ENCODE measurements at regions not wholly inside any gene's neighbourhood (a gene's known extent, or its start where the extent isn't known, plus 50 kb on each side); places are given as distances from the start of the nearest gene placed in this dataset.

DNA sequence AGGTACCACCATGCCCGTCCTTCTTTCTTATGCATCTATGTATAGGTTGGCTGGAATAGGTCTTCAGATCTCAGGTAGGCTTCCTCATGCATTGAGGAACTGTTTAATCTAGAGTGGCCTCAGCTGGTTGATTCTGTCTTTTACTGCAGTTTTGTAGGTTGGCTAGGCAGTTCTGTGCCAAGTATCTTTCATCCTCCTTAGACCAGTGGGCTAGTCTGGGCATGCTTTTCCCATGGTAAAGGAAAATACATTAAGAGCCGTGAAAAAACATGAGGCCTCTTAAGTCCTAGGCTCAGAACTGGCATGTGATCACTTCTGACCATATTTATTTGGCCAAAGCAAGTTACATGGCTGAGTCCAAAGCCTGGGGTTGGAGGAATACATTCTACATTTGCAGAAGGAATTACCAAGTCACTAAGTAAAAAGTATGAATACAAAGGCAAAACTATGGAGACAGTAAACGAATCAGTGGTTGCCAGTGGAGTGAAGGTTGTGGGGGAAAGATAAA is 137.3 kb downstream of the WIF1 start:
- H3K27me3 Mint-ChIP-seq = peaks cover 22 to 27% of the 10 kb centered on the region in 2 donors
- H3K36me3 Mint-ChIP-seq = peaks cover 0 to 2% of the 10 kb centered on the region in 2 donors
- ATAC-seq (replicated peaks) (no peak), DNase-seq (no peak)
- H3K4me3 Mint-ChIP-seq = no peak overlapping the region
- no peaks in the 10 kb centered on the region for H3K4me1 Mint-ChIP-seq
- H3K9me3 Mint-ChIP-seq = peaks cover 9 to 10% of the 10 kb centered on the region in 2 donors
- H3K27ac Mint-ChIP-seq = no peak overlapping the region

- Mint-ChIP-seq H3K9me3 (no peaks in the 10 kb centered on the region), H3K36me3 (no peaks in the 10 kb centered on the region), H3K4me1 (no peaks in the 10 kb centered on the region), H3K4me3 (no peak overlapping the region), H3K27me3 (peaks cover 23 to 26% of the 10 kb centered on the region in 2 donors), H3K27ac (no peak overlapping the region)
- DNase-seq (no peak), ATAC-seq (replicated peaks) (no peak)
Observed at GRCh38 chr12:64991121-64991611, 129.9 kb downstream of the WIF1 start.

GRCh38 chr12:64992116-64992515 is 129.0 kb downstream of the WIF1 start:
- H3K9me3 Mint-ChIP-seq = no peaks in the 10 kb centered on the region
- no peak overlapping the region for H3K4me3 Mint-ChIP-seq
- H3K36me3 Mint-ChIP-seq = no peaks in the 10 kb centered on the region
- H3K4me1 Mint-ChIP-seq = no peaks in the 10 kb centered on the region
- H3K27ac Mint-ChIP-seq = no peak overlapping the region
- ATAC-seq (replicated peaks) = no peak
- peaks cover 19 to 21% of the 10 kb centered on the region in 2 donors for H3K27me3 Mint-ChIP-seq
- no peak for DNase-seq

GRCh38 chr12:64992641-64993040 is 128.5 kb downstream of the WIF1 start:
- no peak overlapping the region for H3K4me3 Mint-ChIP-seq

DNA sequence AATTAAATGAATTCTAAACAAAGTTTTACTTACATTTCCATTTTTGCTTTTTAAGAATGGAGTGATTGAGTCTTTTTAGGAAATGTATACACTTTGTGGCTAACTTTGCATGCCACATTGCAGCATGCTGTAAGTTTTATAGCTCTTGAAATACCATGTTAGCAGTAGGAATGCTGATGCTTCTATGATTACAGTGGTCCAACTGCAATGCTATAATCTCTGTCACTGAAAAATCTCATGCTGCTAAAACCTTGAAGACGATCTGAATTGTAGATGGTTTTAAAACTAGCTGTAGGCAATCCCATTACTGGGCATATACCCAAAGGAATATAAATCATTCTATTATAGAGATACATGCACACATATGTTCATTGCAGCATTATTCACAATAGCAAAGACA is 127.6 kb downstream of the WIF1 start:
- no peak overlapping the region for H3K27ac Mint-ChIP-seq
- no peaks in the 10 kb centered on the region for H3K9me3 Mint-ChIP-seq
- peaks cover 19 to 26% of the 10 kb centered on the region in 2 donors for H3K27me3 Mint-ChIP-seq
- no peak for DNase-seq
- H3K4me3 Mint-ChIP-seq = no peak overlapping the region
- no peaks in the 10 kb centered on the region for H3K4me1 Mint-ChIP-seq
- H3K36me3 Mint-ChIP-seq = no peaks in the 10 kb centered on the region
- ATAC-seq (replicated peaks) = no peak

More at GRCh38 chr12:64992641-64993040, 128.5 kb downstream of the WIF1 start:
- Mint-ChIP-seq H3K27me3 (peaks cover 19 to 22% of the 10 kb centered on the region in 2 donors), H3K36me3 (no peaks in the 10 kb centered on the region), H3K9me3 (no peaks in the 10 kb centered on the region), H3K4me1 (no peaks in the 10 kb centered on the region), H3K27ac (no peak overlapping the region)
- no peak for DNase-seq
- no peak for ATAC-seq (replicated peaks)

- no peaks in the 10 kb centered on the region for H3K4me1 Mint-ChIP-seq
- no peak overlapping the region for H3K27ac Mint-ChIP-seq
- H3K9me3 Mint-ChIP-seq = no peaks in the 10 kb centered on the region
- H3K27me3 Mint-ChIP-seq = peaks cover 13 to 16% of the 10 kb centered on the region in 2 donors
- H3K36me3 Mint-ChIP-seq = no peaks in the 10 kb centered on the region
- H3K4me3 Mint-ChIP-seq = no peak overlapping the region
- ATAC-seq (replicated peaks) (no peak), DNase-seq (no peak)
Observed at GRCh38 chr12:64995816-64996215, 125.3 kb downstream of the WIF1 start.

DNA sequence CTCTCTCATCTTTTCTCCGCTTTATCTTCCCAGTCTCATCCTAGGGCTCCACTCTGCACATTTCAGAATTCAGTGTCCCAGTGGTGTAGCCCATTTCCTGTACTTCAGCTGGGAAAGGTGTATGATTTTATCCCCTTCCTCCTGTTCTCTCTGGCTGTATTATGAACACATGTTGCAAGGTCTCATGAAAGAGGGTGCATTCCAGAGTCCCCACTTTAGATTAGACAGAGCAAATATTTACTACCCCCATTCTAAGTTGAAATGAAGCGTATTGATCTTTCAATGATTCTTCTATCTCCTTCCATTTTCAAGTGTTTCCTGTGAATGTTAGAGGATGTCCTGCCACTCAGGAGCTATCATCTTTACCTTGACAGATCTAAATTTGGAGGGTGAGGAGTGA is 123.2 kb downstream of the WIF1 start:
- Mint-ChIP-seq H3K27ac (no peak overlapping the region), H3K27me3 (peaks cover 17 to 26% of the 10 kb centered on the region in 2 donors), H3K4me3 (no peak overlapping the region), H3K36me3 (no peaks in the 10 kb centered on the region), H3K4me1 (no peaks in the 10 kb centered on the region), H3K9me3 (peaks cover 0 to 6% of the 10 kb centered on the region in 2 donors)
- DNase-seq (no peak), ATAC-seq (replicated peaks) (no peak)

- Mint-ChIP-seq H3K27me3 (peaks cover 17 to 33% of the 10 kb centered on the region in 2 donors), H3K9me3 (peaks cover 0 to 6% of the 10 kb centered on the region in 2 donors)
Observed at GRCh38 chr12:64998371-64999147, 122.5 kb downstream of the WIF1 start.

DNA sequence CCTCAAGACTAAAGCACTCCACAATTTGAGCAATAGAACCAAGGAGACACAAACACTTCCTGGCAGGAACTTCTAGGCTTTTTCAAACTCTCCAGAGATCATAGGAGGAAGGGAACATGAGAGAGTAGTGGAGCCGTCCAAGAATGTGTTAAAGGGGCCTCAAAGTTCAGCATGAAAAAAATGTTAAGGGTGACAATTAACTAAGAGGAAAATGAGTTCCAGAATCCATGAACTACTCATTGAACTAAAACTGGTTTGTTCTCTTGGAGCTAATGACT is 122.0 kb downstream of the WIF1 start:
- Mint-ChIP-seq H3K4me1 (no peaks in the 10 kb centered on the region), H3K27ac (no peak overlapping the region), H3K36me3 (no peaks in the 10 kb centered on the region), H3K9me3 (peaks cover 0 to 6% of the 10 kb centered on the region in 2 donors), H3K4me3 (no peak overlapping the region), H3K27me3 (peaks cover 17 to 35% of the 10 kb centered on the region in 2 donors)
- ATAC-seq (replicated peaks) = no peak
- no peak for DNase-seq

More at GRCh38 chr12:64998371-64999147, 122.5 kb downstream of the WIF1 start:
- ATAC-seq (replicated peaks) = no peak
- no peak overlapping the region for H3K27ac Mint-ChIP-seq
- no peaks in the 10 kb centered on the region for H3K36me3 Mint-ChIP-seq
- H3K4me1 Mint-ChIP-seq = no peaks in the 10 kb centered on the region
- no peak overlapping the region for H3K4me3 Mint-ChIP-seq
- no peak for DNase-seq
